GM19043 (cell line): ENCODE measurements at regions not wholly inside any gene's neighbourhood (a gene's known extent, or its start where the extent isn't known, plus 50 kb on each side); places are given as distances from the start of the nearest gene placed in this dataset.

Experiments used
- ATAC-seq: cut with Tn5 transposase; IDR thresholded peaks from one replicate; pipeline ENCODE4 v1.9.1; 2021; ENCODE audit warnings: low read depth; ENCODE audit not compliant: unreplicated experiment

GRCh38 chr6:43953256-43953655 is 174.0 kb downstream of the MRPL14 start:
- ATAC-seq = no peak

DNA sequence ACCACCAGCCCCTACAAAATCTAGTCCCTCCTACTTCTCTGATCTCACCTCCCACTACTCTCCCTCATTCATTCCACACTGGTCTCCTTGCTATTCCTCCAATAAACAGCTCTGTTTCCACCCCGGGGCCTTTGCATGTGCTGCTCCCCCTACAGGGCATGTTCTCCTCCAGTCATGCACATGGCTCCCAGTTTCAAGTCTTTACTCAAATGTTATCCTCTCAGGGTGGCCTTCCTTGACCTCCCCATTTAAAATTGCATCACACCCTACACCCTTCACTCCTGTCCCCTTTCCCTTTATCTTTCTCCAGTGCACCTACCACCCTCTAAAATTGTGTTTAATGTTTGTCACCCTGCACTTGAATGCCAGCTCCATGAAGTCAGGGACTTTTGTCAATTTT is 174.5 kb downstream of the MRPL14 start:
- no peak for ATAC-seq

DNA sequence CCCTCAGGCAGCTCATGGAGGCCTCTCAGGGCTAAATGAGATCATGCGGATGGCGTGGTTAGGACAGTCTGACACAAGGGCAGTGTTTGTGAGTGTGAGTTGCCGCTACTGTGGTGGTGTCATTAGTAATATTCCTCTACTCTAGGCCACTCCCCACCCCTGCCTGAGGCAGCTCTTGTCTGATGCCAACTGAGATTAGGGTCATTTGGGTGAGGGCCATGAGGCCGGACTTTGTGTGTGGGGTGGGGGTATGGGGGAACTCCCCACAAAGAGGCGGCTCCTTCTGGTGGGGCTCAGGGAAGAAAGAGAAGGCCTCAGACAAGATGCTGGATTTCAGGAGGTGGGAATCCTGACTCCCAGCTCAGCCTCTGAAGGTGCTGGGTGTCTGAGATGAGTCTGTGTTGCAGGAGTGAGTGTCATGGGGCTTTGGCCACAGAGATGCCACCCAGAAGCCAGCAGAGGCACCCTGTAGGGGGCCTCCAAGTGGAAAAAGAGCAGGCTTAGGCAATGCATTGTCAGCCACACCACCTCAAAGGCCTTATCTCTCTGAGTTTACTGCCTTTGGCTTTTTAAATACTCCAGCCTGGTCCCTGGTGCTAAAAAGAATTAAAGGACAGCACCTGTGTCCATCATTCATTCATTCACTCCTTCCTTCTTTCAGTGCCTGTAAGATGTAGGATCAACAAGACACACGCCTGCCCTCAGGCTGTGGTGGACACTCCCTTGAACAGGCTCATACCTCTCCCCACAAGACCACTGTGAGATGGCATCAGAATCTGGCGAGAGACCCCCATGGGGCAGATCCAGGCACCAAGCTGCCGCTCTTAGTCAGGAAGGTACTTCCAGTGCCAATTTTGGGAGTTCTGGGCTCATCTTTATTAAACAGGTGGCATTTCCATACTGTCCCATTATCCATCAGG is 175.2 kb downstream of the MRPL14 start:
- ATAC-seq = no peak

DNA sequence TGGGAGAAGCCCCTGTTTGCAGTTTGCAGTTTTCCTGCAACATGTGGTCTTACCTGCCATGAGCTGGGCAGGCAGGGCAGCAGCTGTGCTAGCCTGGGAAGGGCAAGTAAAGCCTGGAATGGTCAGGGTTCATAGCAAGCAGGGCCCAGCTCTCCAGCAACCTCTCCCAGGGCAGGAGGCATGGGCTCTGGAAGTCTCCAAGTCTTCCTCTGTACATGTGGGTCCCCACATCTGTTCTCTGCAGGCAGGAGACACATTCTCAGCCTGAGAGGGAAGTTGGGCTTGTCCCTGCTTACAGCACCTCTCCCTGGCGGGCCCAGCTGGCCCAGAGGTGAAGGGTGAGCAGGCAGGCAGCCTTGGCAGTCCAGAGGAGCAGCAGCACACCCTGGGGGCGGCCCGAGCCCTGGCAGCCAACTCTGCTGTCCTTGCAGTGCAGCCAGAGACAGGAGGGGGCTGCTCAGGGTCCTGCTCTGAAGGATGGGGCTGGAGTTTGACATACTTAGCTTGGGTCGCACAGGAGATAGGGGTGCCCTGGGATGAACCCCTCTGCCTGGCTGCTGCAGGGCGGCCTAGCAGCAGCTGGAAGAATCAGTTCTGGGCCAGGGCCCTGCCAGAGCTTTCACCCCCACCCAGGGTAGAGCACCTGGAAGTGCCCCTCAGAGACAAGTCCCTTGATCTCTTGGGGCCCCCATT is 176.0 kb downstream of the MRPL14 start:
- ATAC-seq = no peak

DNA sequence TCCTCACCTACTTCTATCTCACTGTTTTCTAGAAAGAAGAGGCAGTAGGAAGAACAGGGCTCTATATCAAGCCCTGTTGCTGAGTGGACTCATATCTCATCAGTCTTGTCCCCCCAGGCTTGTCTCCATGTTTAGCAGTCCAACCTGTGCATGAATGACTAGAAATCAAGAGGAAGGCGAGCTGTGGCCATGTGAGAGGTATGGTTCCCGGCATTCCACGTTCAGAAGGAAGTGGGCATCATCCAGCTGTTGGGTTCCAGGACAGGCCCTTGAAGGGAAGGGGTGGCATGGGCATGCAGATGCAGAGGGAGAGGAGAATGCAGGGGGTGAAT is 176.6 kb downstream of the MRPL14 start:
- ATAC-seq = no peak

- ATAC-seq = no peak
These were observed 177.1 kb downstream of the MRPL14 start for GRCh38 chr6:43950051-43950605.

- no peak for ATAC-seq
These were observed 177.7 kb downstream of the MRPL14 start for GRCh38 chr6:43949551-43949991.

DNA sequence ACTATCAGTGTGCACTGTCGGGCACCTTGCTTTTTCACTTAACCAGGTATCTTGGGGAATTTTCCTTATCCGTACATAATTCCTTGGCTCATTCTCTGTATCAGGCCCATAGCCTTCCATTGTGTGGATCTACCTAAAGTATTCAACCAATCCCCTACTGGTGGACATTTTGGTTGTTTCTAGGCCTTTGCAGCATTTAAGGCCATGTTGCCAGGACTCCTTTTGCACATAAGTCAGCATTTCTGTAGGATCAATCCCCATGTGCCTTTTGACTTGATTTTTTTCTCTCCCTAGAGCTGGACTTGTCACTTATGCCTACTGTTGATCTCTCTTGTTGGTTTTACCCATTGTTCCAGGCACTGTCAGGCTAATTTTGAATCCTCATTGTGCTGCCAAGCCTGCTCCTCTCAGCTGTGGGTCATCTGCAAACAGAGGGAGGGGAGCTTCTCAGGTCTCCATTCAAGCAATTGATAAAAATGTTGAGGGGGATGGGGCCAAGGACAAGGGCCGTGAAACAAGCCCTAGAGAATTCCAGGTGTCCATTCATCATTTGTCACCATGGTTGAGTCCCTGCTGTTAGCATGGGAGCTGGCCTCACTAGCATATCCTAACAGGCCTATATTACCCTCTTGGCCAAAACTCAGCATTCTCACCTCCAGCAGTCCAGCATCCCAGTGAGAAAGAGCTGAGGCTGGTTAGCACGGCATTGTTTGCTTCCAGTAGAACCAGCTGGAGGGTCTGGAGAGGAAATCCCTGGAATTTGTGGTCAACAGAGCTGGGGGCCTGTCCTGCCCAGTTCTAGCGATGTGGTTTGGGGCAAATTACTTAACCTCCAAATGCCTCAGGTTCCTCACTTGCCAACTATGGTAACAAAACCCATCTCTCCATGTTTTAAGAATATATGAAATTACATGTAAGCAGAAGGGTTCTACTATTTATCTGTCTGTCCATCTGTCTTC is 178.4 kb downstream of the MRPL14 start:
- ATAC-seq = no peak

DNA sequence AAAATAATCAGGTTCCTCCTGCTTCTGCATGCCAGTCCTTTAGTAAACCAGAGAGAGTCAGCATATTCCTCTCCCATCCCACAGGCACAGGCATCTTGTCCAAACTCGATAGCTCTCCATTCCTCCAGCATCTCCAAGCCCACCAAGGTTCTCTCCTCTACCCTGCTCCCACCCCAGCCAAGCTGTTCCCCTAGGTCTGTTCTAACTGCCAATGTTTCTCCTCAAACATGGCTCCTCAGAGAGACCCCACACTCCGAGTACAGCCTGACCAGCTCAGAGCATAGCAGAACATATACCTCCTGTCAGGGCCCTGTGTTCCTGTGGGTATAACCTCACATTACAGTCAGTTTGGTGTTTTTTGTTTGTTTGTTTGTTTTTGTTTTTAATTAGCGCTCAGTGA is 177.8 kb downstream of the VEGFA start:
- no peak for ATAC-seq

GRCh38 chr6:43946641-43947363 is 176.8 kb downstream of the VEGFA start:
- no peak for ATAC-seq

- ATAC-seq = no peak
These were observed 175.7 kb downstream of the VEGFA start for GRCh38 chr6:43945768-43946080.

DNA sequence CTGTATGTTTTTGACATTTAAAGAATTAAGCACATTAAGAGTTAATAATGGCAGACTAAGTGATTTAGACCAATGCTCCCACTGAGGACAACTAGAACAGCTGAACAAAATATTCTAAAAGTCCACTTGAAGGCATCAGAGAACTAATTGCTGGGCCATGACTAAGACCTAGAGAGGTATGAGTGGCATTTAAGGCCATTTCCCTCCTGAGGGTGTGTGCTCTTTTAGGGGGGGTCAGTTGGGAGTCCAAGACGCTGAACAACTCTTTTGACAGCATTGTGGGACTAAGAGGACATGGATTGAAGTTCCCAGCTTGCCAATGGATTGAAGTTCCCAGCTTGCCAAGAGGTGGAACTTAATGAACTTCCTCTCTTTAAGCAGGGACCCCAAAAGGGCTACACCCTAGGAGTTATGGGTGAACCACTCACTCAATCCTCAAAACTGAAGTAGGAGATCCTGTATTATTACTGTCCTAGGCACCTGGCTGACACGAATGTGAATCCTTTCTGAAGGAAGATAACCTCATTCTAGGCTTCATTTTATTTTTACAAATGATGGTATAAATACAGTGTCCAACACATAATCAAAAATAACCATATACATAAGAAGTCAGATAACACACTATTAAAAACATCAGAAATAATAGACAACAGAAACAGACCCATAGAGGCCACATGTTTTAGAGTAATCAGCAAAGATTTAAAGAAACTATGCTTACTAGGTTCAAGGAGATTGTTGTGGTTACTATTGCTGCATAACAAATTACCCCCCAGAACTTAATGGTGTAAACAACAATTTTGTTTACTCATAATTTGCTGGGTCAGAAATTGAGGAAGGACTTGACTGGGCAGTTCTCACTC is 175.1 kb downstream of the VEGFA start:
- ATAC-seq = no peak

- no peak for ATAC-seq
These were observed 173.8 kb downstream of the VEGFA start for GRCh38 chr6:43943781-43944250.

- ATAC-seq = no peak
These were observed 173.2 kb downstream of the VEGFA start for GRCh38 chr6:43943099-43943766.

DNA sequence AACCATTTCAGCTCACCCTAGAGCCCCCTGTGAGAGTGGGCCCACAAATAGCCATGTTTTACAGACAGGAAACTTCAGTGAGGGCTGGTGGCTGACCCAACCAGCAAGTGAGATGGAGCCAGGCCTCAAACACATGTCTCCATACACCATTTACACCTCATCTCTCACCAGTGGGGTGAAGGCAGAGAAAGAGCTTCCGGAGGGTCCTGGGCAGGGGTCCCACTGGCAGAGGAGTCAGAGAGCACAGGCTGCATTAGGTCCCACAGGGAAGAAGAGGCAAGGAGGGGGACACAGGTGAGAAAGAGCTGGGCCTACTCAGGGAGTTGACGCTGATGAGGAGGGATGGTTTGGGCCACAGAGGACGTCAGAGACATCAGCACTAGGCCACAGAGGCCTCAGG is 172.6 kb downstream of the VEGFA start:
- ATAC-seq = no peak

- no peak for ATAC-seq
These were observed 172.0 kb downstream of the VEGFA start for GRCh38 chr6:43942011-43942442.

- no peak for ATAC-seq
These were observed 171.2 kb downstream of the VEGFA start for GRCh38 chr6:43941174-43941573.

- ATAC-seq = no peak
These were observed 170.5 kb downstream of the VEGFA start for GRCh38 chr6:43940393-43941087.
